ENCODE measurements at regions not wholly inside any gene's neighbourhood (a gene's known extent, or its start where the extent isn't known, plus 50 kb on each side); places are given as distances from the start of the nearest gene placed in this dataset.

GRCh38 chr6:98203170-98203806 is 631.1 kb upstream of the POU3F2 start:
- no peak for DNase-seq

- DNase-seq, result no peak
These were observed 621.9 kb upstream of the POU3F2 start for GRCh38 chr6:98212468-98212867.

DNA sequence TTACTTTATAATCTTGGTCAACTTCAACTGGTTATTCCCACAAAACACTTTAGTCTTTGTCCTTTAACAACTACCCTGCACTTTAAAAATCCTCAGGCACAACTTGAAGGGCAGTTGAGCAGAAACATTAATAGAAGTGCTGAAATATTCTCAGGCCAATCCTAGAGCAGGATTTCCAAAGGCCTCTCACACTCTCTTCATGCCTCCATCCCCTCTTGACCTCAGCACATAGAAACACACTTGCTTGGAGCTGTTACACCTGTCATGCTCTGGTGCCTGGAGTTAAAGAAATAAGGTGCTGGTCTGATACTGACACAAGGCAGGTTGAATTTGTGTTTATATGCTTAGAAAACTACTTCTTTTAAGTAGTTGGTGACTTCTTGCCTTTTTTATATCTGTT is 618.8 kb upstream of the POU3F2 start:
- no peak for DNase-seq

GRCh38 chr6:98230250-98230649 is 604.1 kb upstream of the POU3F2 start:
- DNase-seq, result no peak

DNA sequence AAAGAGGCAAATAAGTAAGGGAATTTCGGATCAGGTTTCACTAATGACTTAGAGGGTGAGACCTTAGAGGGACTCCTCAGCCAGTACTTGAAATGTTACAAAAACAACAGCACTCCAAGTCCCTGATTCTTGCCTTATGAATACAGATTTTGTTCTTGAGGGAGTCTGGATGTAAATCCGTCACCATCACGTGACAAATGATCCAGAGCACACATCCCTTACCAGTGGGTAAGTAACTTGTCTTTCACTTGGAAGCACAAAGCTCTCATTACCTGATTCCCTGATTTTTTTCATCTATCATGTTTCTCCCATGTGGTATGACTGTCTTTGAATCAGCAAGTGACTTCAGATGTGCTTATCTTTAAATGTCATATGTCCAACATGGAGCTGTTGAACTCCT is 595.3 kb upstream of the POU3F2 start:
- no peak for DNase-seq

GRCh38 chr6:98241630-98242029 is 592.7 kb upstream of the POU3F2 start:
- no peak for DNase-seq

- no peak for DNase-seq
These were observed 579.8 kb upstream of the POU3F2 start for GRCh38 chr6:98254624-98255023.

GRCh38 chr6:98260382-98260781 is 574.0 kb upstream of the POU3F2 start:
- DNase-seq, result no peak

GRCh38 chr6:98272060-98272459 is 562.3 kb upstream of the POU3F2 start:
- DNase-seq, result no peak

GRCh38 chr6:98274691-98275090 is 559.7 kb upstream of the POU3F2 start:
- DNase-seq, result no peak

DNA sequence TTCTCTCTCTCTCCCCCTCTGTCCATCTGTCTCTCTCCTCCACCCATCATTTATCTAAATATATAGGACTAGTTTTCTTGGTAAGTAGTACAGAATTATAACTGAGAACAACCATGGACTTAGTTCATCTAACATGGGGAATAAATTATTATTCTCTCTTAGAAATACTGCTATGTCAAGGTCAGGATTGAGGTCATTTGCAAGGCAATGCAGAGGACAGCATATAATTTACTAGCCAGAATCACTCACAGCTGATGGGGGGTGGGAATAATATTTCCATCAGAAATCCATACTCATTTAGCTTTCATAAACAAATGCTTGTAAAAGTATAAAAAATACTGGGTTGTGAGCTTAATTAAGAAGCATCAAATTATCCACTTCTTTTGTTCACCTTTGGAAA is 553.9 kb upstream of the POU3F2 start:
- DNase-seq, result no peak

DNA sequence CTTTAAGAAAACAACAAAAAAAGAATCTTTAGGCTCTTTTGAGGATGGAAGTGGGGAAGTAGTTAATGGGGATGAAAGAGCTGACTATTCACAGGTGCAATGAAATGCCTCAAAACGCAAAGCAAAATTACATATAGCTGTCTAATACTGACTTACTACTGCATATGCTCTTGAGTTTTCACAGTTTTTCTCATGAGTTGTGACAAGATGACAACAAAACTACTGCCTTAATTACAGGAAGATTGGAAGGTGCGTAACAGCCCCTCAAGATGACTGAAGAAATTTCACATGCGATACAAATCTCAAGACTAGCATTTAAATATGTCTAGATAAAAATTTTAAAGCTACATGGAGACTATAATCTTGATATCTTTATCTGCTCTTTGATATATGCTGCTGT is 547.8 kb upstream of the POU3F2 start:
- no peak for DNase-seq

DNA sequence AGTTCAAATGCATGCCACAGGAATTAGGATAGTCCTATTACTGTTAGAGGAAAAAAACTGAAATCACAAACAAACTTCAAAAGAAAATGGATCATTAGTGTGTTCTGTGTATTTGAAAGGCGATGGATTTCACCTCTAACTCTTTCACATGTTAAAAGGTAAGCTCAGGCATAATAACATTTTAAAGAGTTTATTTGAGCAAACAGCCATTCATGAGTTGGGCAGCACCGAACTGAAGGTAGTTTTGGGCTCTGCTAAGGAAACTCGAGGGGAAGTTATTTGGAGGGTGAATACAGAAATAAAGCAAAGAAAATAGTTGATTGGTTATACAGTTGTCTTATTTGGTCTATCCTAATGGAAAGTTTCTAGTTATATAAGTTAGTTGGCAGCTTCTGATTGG is 546.5 kb upstream of the POU3F2 start:
- DNase-seq, result no peak

- no peak for DNase-seq
These were observed 541.6 kb upstream of the POU3F2 start for GRCh38 chr6:98292810-98293209.

DNA sequence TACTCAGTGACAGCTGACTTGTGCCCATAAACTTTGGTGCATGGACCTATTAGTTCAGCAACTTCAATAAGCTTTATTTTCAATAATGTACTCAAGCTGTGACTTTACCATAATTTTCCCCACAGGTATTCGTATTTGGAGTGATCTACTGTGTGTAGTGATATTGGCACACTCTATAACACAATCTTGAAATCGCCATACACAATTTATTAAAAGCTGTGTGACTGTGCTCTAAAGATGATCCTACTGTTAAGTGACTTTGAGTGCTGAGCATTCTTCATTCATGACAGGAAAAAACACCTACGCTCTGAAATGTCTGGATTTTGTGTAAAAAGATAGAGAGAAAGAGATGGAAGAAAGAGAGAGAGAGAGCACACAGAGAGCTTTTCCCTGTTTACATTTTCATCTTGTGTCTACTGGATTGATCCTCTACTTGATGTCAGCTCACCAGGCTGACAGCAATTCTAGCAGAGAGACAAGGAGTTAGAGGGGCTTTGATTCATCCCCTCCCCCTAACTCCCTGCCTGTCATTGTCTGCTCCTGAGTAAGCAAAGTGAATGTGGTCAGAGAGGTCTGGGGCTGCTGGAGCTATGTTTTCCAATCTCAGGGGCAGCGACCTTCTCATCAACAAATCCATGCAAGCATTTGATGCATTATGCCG is 538.7 kb upstream of the POU3F2 start:
- no peak for DNase-seq

DNA sequence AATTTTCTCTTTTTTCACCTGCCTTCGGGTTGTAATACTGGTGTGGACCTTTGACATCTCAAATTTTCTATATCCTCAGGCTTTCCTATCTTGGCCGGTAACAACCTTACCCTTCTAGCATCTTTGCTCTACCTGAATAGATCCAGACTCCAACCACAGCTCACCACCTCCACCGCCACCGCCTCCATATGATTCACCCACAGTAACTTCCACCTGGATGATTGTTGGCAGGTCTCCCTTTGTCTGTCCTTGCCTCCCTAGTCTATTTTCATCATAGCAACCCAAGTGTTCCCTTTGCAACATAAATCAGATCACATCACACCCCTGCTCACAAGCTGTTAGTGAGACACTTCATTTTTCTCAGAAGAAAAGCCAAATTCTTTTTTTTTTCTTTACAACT is 525.8 kb upstream of the POU3F2 start:
- no peak for DNase-seq

GRCh38 chr6:98310443-98310842 is 523.9 kb upstream of the POU3F2 start:
- DNase-seq, result no peak

- DNase-seq, result no peak
These were observed 510.8 kb upstream of the POU3F2 start for GRCh38 chr6:98323605-98324004.

- no peak for DNase-seq
These were observed 509.9 kb upstream of the POU3F2 start for GRCh38 chr6:98324446-98324845.

- no peak for DNase-seq
These were observed 509.0 kb upstream of the POU3F2 start for GRCh38 chr6:98325366-98325765.

DNA sequence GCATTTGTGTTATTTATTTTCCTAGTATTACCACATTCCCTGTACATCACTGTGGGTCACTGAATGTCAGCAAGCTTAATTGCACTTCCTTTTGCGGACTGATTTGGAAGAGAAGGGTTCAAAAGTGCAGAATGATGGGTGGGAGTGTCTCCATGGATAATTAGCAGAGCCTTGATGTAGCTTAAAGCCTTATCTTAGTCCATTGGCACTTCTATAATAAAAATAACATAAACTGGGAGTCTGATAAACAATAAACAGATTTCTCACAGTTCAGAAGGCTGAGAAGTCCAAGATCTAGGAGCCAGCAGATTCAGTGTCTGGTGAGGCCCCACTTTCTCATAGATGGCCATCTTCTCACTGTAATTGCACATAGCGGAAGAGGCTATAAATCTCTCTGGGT is 501.1 kb upstream of the POU3F2 start:
- no peak for DNase-seq

DNA sequence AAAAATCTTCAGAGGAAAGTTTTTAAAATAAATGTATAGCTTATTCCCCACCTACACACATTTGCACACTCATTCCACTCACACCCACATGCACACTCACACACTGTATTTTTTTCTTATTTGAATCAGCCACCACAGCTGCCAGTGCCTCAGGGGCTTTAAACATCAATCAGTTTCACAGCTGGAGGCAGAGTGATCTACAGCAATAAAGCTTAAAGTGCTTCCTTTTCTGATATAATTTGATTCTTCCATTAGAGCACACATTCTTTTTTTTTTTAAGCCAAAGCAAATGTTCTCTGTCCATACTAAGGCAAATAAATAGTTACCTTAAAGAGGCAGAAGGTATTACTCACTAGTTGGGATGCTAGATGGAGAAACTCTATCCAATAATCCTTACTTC is 498.8 kb upstream of the POU3F2 start:
- DNase-seq, result no peak

DNA sequence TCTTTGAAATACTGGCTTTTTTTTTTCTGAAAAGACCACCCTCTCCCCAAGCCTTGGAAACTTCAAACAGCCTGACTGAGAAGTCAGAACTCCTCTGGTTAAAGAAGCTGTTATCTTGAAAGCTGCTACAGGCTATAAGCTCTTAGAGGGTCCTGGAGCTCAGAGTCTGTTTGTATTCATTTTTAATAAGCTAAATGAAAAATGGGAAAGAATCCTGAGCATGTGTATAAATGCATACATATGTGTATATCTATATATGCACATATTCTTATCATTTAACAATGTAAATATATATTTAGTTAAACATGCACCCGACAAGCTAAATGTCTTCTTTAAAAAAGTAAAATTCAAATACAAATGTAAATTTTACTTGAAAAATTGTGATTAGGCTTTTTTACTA is 494.9 kb upstream of the POU3F2 start:
- no peak for DNase-seq

GRCh38 chr6:98343004-98343403 is 491.4 kb upstream of the POU3F2 start:
- no peak for DNase-seq

GRCh38 chr6:98343797-98344196 is 490.6 kb upstream of the POU3F2 start:
- DNase-seq, result no peak
